DMS79 (cell line): ENCODE measurements at regions not wholly inside any gene's neighbourhood (a gene's known extent, or its start where the extent isn't known, plus 50 kb on each side); places are given as distances from the start of the nearest gene placed in this dataset.

Source experiments
- DNase-seq: peaks from one replicate; lab custom pipeline; 2025; lab: John Stamatoyannopoulos, UW

- DNase-seq: no peak
These were observed 321.6 kb upstream of the TENM4 start for GRCh38 chr11:79762279-79762921.

- no peak for DNase-seq
These were observed 317.5 kb upstream of the TENM4 start for GRCh38 chr11:79758325-79758724.

GRCh38 chr11:79747406-79747805, 306.6 kb upstream of the TENM4 start:
- DNase-seq: no peak

- DNase-seq: no peak
These were observed 304.1 kb upstream of the TENM4 start for GRCh38 chr11:79744941-79745340.

- DNase-seq: no peak
These were observed 301.3 kb upstream of the TENM4 start for GRCh38 chr11:79742176-79742575.

- no peak for DNase-seq
These were observed 298.8 kb upstream of the TENM4 start for GRCh38 chr11:79739591-79739990.

GRCh38 chr11:79727221-79727620, 286.4 kb upstream of the TENM4 start:
- no peak for DNase-seq

GRCh38 chr11:79720115-79720514, 279.3 kb upstream of the TENM4 start:
- DNase-seq: no peak

GRCh38 chr11:79708319-79708932, 267.6 kb upstream of the TENM4 start:
- no peak for DNase-seq

GRCh38 chr11:79705648-79706047, 264.8 kb upstream of the TENM4 start:
- DNase-seq: no peak

GRCh38 chr11:79702303-79702702, 261.5 kb upstream of the TENM4 start:
- no peak for DNase-seq

- DNase-seq: no peak
These were observed 258.4 kb upstream of the TENM4 start for GRCh38 chr11:79699246-79699645.

- DNase-seq: no peak
These were observed 257.1 kb upstream of the TENM4 start for GRCh38 chr11:79697905-79698304.

- no peak for DNase-seq
These were observed 253.5 kb upstream of the TENM4 start for GRCh38 chr11:79694368-79694767.

- DNase-seq: no peak
These were observed 250.6 kb upstream of the TENM4 start for GRCh38 chr11:79691445-79691844.

- no peak for DNase-seq
These were observed 246.0 kb upstream of the TENM4 start for GRCh38 chr11:79686703-79687419.

GRCh38 chr11:79683930-79684329, 243.1 kb upstream of the TENM4 start:
- no peak for DNase-seq

- no peak for DNase-seq
These were observed 238.1 kb upstream of the TENM4 start for GRCh38 chr11:79678780-79679452.

GRCh38 chr11:79676396-79676795, 235.6 kb upstream of the TENM4 start:
- DNase-seq: no peak

GRCh38 chr11:79675081-79675480, 234.3 kb upstream of the TENM4 start:
- no peak for DNase-seq

- DNase-seq: no peak
These were observed 232.0 kb upstream of the TENM4 start for GRCh38 chr11:79672786-79673185.

GRCh38 chr11:79671401-79671800, 230.6 kb upstream of the TENM4 start:
- no peak for DNase-seq

GRCh38 chr11:79670882-79671281, 230.1 kb upstream of the TENM4 start:
- DNase-seq: no peak
